HG02970 (cell line): ENCODE measurements at regions not wholly inside any gene's neighbourhood (a gene's known extent, or its start where the extent isn't known, plus 50 kb on each side); places are given as distances from the start of the nearest gene placed in this dataset.
A peak's percentile ranks its signal among the peaks of the same experiment; 100 is the strongest.

Experiments used
- ATAC-seq: cut with Tn5 transposase; IDR thresholded peaks from one replicate; pipeline ENCODE4 v1.9.1; 2021; ENCODE audit warnings: mild to moderate bottlenecking, moderate library complexity, moderate number of reproducible peaks; ENCODE audit not compliant: unreplicated experiment, low FRiP score

DNA sequence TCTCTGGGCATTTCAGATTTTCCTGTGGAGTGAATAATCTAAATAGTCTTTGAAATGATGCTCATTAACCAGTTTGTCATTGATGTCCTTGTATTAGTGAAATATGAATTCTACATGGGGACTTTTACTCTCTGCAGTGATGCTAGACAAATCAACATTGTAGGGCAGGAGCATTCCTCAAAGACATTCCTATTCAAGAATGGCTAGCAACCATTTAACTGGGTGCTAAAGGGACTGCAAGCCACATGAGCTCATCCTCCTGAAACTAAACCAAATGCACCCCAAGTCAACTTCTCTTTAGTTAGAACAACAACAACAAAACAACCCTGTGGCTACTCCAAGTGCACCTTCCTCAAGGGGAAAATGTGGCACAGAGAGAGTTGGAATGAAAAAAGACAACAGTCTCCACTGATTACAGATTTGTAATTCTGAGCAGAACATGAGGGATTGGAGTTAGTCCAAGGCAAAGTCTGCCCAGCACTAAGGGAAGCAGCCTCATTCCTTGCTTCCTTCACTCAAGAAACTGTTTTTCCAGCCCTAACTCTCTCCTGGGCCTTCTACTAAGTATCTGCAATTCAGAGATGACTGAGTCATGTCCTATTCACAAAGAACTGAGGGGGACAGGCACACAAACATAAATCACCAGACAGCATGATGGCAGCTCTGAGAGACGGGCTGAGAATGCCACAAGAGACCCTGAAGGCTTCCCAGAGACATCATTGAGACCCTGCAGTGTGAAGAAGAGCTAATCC is 82.0 kb upstream of the WWC1 start:
- no peak for ATAC-seq

DNA sequence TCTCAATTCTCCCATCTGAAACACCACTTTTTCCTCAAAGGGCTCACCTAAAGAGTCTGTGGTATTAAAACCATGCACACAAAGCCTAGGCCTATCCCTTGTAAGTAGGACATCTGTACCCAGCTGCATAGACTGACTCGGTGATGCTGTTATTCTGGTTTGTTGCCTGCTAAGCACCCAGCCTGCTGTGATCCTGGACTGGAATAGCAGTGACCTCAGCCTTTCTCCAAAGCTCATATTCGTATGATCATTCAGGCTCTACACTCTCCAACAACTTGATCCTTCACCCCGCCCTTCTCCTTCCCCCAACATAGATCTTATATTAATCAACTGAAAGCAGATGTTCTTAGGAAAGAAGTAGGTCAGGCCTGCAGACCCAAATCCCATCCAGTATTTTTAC is 81.4 kb upstream of the WWC1 start:
- no peak for ATAC-seq

DNA sequence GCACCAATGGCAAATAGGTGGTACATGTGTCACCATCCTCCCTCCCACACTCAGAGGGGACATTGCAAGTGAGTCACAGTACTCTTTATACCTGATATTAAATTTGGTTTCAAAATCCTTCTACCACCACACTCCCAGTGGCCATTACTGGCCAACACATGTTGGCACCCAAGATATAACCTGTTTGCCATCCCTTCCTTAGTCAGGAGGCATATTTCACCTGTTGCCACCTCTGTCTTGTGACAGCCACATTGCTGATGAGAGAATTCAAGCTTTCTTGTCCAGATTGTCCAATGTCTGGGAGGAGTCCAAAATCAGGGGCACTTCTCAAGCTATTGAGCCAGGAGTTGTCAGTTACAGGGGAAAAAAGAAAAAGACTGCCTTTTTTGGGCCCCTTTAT is 80.2 kb upstream of the WWC1 start:
- no peak for ATAC-seq

DNA sequence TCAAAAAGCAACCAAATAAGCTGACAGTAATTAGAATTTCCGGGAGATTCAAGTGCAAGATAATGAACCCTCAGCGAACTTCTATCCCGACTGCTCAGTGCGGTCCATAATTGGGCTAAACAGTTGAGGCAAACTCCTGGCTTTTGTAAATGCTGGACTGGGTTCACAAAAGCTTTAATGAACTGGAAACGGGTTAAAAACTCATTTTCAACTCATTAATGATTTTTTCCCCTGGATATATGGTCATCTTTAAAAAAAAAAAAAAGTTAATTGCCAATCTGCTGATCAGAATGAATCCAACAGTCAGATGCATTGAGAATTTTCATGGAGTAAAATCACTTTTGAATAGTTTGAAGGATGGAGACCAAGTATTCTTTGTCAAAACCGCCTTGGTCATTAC is 79.5 kb upstream of the WWC1 start:
- ATAC-seq: no peak

- no peak for ATAC-seq
Observed at GRCh38 chr5:168214071-168214470, 77.4 kb upstream of the WWC1 start.

- ATAC-seq: no peak
Observed at GRCh38 chr5:168214886-168215285, 76.6 kb upstream of the WWC1 start.

- ATAC-seq: no peak
Observed at GRCh38 chr5:168215646-168216045, 75.8 kb upstream of the WWC1 start.

GRCh38 chr5:168216989-168217388 is 74.5 kb upstream of the WWC1 start:
- no peak for ATAC-seq

GRCh38 chr5:168217497-168217896 is 73.9 kb upstream of the WWC1 start:
- ATAC-seq: no peak

DNA sequence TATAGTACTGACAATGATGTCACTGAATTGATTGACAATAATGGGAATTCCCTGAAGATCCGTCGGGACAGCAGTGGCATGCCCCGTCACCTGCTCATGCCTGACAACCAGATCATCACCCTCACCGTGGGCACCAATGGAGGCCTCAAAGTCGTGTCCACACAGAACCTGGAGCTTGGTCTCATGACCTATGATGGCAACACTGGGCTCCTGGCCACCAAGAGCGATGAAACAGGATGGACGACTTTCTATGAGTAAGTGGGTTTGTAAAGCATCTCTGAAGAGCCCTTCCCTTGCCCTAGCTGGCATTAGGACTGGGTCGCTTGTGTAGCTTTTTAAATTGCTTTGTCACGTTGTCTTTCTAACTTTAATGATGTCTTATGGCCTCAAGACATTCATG is 72.7 kb upstream of the WWC1 start:
- no peak for ATAC-seq

DNA sequence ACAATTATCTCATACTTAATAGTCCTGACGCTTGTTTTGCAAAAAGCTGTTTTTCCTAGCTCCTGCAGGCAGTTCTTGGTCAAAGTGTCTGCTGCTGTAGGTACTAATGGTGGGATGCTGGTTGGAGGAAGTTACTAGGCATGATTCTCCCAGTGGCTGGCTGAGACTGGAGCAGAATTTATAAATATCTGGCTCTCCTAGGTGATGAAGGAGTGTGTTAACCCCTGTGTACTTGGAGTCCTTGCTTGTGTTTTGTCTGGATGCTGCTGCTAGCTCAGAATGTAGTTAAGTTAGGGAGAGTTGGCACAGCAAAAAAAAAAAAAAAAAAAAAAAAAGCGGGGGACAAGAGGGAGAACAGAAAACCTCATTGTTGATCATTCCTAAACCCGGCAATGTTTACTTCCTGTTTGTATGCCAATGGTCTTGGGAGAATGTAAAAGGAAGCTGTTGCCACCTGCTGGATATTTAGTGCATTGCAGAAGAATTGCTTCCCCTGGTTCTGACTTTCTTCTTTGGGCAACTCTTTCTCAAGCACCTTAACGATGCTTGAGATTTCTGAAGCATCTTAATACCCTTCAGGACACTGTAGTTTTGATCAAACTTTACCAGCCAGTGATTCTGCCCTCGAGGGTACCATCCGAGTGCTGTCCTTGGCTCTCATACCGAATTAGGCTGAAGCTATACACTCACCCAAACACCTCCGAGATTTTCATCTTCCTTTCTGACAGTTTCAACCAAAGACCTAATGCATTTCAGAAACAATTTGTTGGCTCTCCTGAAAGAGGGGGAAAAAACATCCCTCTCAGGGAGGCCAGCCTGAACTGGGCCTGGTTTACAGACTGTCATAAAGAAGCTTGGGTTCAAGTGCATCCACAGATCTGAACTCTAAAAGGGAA is 71.7 kb upstream of the WWC1 start:
- ATAC-seq: peak; percentile 90

- ATAC-seq: no peak
Observed at GRCh38 chr5:168224085-168224484, 67.4 kb upstream of the WWC1 start.

- ATAC-seq: no peak
Observed at GRCh38 chr5:168226012-168226411, 65.4 kb upstream of the WWC1 start.

GRCh38 chr5:168227001-168227400 is 64.4 kb upstream of the WWC1 start:
- no peak for ATAC-seq

DNA sequence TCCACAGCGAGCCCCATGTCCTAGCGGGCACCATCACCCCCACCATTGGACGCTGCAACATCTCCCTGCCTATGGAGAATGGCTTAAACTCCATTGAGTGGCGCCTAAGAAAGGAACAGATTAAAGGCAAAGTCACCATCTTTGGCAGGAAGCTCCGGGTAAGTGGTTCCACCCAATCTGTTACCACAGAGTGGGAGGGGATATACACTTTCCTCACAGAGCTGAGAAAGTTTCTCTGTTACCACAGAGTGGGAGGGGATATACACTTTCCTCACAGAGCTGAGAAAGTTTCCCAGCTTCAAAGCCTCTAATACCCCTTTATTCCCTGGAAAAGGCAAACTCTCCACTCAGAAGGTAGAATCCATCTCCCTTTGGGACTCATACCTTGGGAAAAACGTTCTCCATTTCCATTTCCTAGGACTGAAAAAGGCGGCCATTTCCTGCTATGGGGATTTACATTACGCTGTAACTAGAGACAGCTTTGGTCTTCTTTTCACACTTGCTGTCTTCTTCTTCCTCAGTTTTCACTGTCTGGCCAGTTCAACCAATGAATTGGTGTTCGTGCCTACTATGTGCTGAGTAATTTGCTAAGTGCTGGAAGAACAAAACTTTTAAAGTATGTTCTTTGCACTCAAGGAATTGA is 63.4 kb upstream of the WWC1 start:
- peak; percentile 77 for ATAC-seq

DNA sequence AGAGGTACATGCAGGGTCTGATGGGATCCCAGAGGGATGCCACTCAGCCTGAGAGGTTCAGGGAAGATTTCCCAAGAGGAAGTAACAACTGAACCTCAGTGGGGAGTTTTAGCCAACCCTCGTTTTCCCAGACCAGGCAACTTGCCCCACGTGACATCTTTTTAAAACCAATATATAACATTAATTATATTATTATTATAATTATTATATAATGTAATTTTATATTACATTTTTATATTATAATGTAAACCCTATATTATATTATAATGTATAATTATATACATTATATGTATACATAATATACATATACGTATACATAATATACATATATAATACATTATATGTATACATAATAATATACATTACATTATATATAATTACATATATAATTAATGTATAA is 62.8 kb upstream of the WWC1 start:
- no peak for ATAC-seq

DNA sequence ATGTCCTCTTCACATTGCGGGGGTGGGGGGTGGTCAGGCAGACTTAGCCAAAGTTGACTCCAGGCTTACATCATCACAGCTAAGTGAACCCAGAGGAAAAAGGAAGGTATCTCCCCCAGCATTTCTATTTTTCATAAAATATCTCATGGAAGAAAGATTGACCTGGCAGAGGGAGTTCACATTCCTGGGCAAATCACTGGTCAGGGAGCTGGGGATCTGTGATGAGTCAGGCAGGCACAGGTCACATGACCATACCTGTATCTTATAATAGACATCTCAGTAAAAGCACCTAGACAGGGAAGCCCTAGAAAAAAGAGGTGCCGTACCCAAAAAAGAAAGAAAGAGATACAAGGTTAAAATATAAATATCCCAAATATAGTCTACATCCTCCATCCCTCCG is 57.3 kb upstream of the WWC1 start:
- ATAC-seq: no peak

DNA sequence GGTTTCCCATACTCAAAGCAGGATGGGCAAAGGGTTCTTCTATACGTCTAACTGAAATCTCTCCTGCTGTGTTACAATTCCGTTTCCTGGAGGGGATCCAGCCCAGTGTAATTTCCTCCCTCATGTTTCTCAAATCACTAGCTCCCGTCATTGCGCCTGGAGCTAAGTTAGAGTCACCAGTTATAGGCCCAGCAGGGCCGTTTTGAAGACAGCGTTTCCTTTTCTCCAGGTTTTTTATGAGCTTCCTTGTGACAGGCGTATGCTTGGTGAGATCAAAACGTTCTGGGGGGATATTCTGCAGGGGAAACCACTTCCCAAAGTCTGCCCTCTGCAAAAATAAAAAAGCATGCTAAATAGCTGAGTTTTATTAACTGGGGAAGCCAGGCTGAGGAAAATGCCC is 53.0 kb upstream of the WWC1 start:
- no peak for ATAC-seq

GRCh38 chr5:168239325-168239724 is 52.1 kb upstream of the WWC1 start:
- ATAC-seq: no peak
